Tibial nerve (tissue), 4 donors: ENCODE measurements at regions not wholly inside any gene's neighbourhood (a gene's known extent, or its start where the extent isn't known, plus 50 kb on each side); places are given as distances from the start of the nearest gene placed in this dataset.

ENCODE experiments used
- CTCF ChIP-seq, 5 experiments: fragments of 200-600 bp in 3 of 5; fragments of 450-650 bp in 2 of 5; sonication (generic) in 3 of 5; IDR thresholded peaks; one replicate each; pipeline ENCODE4 v1.5.1; 2016 to 2019; ENCODE audit warnings: antibody characterized with exemption in 5 of 5, mild to moderate bottlenecking in 3 of 5, moderate library complexity in 2 of 5
- EP300 ChIP-seq, 2 donors: sonication (generic); formaldehyde crosslinking; IDR thresholded peaks; one replicate each; pipeline ENCODE4 v1.6.1; 2017; ENCODE audit warnings: antibody characterized with exemption in 2 of 2, mild to moderate bottlenecking in 1 of 2
- POLR2A ChIP-seq, 2 donors: fragments of 450-650 bp; IDR thresholded peaks; one replicate each; pipeline ENCODE4 v1.6.1; 2017; ENCODE audit warnings: antibody characterized with exemption in 2 of 2, mild to moderate bottlenecking in 2 of 2, moderate library complexity in 2 of 2

GRCh38 chr1:187928288-187928687 lies 1099.5 kb downstream of the PLA2G4A start:
- TF ChIP-seq CTCF (IDR thresholded peaks at IDR 0.05) (peak in 4 of 5 experiments; percentile 21 to 53 (median 42)), POLR2A (IDR thresholded peaks at IDR 0.05) (no peak), EP300 (IDR thresholded peaks at IDR 0.05) (no peak)
